ENCODE measurements at regions not wholly inside any gene's neighbourhood (a gene's known extent, or its start where the extent isn't known, plus 50 kb on each side); places are given as distances from the start of the nearest gene placed in this dataset.

- no peak for ATAC-seq
- no peaks in the 10 kb centered on the region for H3K9me3 ChIP-seq
- no peaks in the 10 kb centered on the region for H3K4me1 ChIP-seq
- DNase-seq, result no peak
- intact Hi-C loops (cut with DNase I), result no loop called here
- H3K27ac ChIP-seq, result no peak overlapping the region
- H3K4me3 ChIP-seq, result no peak overlapping the region
- peaks cover 0 to 14% of the 10 kb centered on the region in 2 donors for H3K27me3 ChIP-seq
- H3K36me3 ChIP-seq, result no peaks in the 10 kb centered on the region
- TF ChIP-seq CTCF (IDR thresholded peaks at IDR 0.05), result no peak
Observed at GRCh38 chr13:111616203-111616602, 295.8 kb downstream of the TEX29 start.

- no peak for DNase-seq
- Histone ChIP-seq H3K27me3 (peaks cover 0 to 10% of the 10 kb centered on the region in 2 donors), H3K4me1 (no peaks in the 10 kb centered on the region), H3K9me3 (no peaks in the 10 kb centered on the region), H3K4me3 (no peak overlapping the region), H3K36me3 (no peaks in the 10 kb centered on the region), H3K27ac (no peak overlapping the region)
- no peak for TF ChIP-seq CTCF (IDR thresholded peaks at IDR 0.05)
- intact Hi-C loops (cut with DNase I), result no loop called here
- ATAC-seq, result no peak
Observed at GRCh38 chr13:111620166-111620565, 299.7 kb downstream of the TEX29 start.

GRCh38 chr13:111620586-111620985 lies 300.1 kb downstream of the TEX29 start:
- no peak for TF ChIP-seq CTCF (IDR thresholded peaks at IDR 0.05)
- no peak for DNase-seq
- Histone ChIP-seq H3K36me3 (no peaks in the 10 kb centered on the region), H3K9me3 (no peaks in the 10 kb centered on the region), H3K27ac (no peak overlapping the region), H3K27me3 (peaks cover 0 to 10% of the 10 kb centered on the region in 2 donors), H3K4me3 (no peak overlapping the region), H3K4me1 (no peaks in the 10 kb centered on the region)
- intact Hi-C loops (cut with DNase I), result no loop called here
- no peak for ATAC-seq

- intact Hi-C loops (cut with DNase I), result no loop called here
- Histone ChIP-seq H3K9me3 (no peaks in the 10 kb centered on the region), H3K4me3 (no peak overlapping the region), H3K36me3 (no peaks in the 10 kb centered on the region), H3K27me3 (peaks cover 0 to 6% of the 10 kb centered on the region in 2 donors), H3K27ac (no peak overlapping the region), H3K4me1 (no peaks in the 10 kb centered on the region)
- no peak for TF ChIP-seq CTCF (IDR thresholded peaks at IDR 0.05)
- ATAC-seq, result no peak
- DNase-seq, result no peak
Observed at GRCh38 chr13:111621164-111621563, 300.7 kb downstream of the TEX29 start.

GRCh38 chr13:111622051-111622531 lies 301.6 kb downstream of the TEX29 start:
- DNase-seq (no peak), ATAC-seq (no peak)
- Histone ChIP-seq H3K27me3 (peaks cover 0 to 13% of the 10 kb centered on the region in 2 donors), H3K36me3 (no peaks in the 10 kb centered on the region), H3K4me1 (no peaks in the 10 kb centered on the region), H3K9me3 (no peaks in the 10 kb centered on the region), H3K27ac (no peak overlapping the region), H3K4me3 (no peak overlapping the region)
- no peak for TF ChIP-seq CTCF (IDR thresholded peaks at IDR 0.05)
- intact Hi-C loops (cut with DNase I), result no loop called here

Data from left lung (tissue), 4 donors.